Lung (tissue), 11 donors: ENCODE measurements at regions not wholly inside any gene's neighbourhood (a gene's known extent, or its start where the extent isn't known, plus 50 kb on each side); places are given as distances from the start of the nearest gene placed in this dataset.

ENCODE experiments used
- ATAC-seq: fragments of 200-7000 bp; cut with Tn5 transposase; one replicate; pipeline ENCODE4 v1.9.1; 2020; ENCODE audit warnings: moderate number of reproducible peaks; ENCODE audit not compliant: insufficient read depth, low FRiP score
- DNase-seq, 3 donors: peaks; one replicate each; pipeline ENCODE4 v3.0.0-alpha.2; 2013 to 2017
- H3K27ac ChIP-seq, 2 donors: one replicate each; pipeline ENCODE4 v1.5.1; 2013; ENCODE audit warnings: mild to moderate bottlenecking in 2 of 2, moderate library complexity in 2 of 2, control low read depth in 1 of 2, inconsistent platforms in 1 of 2, low read depth in 1 of 2, low read length in 1 of 2
- H3K27me3 ChIP-seq, 3 donors: one replicate each; pipeline ENCODE4 v1.5.1; 2013; ENCODE audit warnings: low read length in 2 of 3; ENCODE audit not compliant: control insufficient read depth in 3 of 3, insufficient read depth in 3 of 3
- H3K36me3 ChIP-seq, 4 donors: one replicate each; pipeline ENCODE4 v1.5.1; 2013; ENCODE audit warnings: low read length in 4 of 4, mild to moderate bottlenecking in 1 of 4, moderate library complexity in 1 of 4; ENCODE audit not compliant: control insufficient read depth in 4 of 4, insufficient read depth in 4 of 4
- H3K4me1 ChIP-seq, 5 donors: one replicate each; pipeline ENCODE4 v1.5.1; 2013; ENCODE audit warnings: low read length in 5 of 5, mild to moderate bottlenecking in 2 of 5, moderate library complexity in 1 of 5; ENCODE audit not compliant: control insufficient read depth in 5 of 5, insufficient read depth in 5 of 5
- H3K4me3 ChIP-seq: one replicate; pipeline ENCODE4 v1.5.1; 2013; ENCODE audit warnings: mild to moderate bottlenecking, control low read depth, moderate library complexity
- H3K9ac ChIP-seq, 2 donors: one replicate each; pipeline ENCODE4 v1.5.1; 2013; ENCODE audit warnings: low read length in 2 of 2, control low read depth in 1 of 2; ENCODE audit not compliant: insufficient read depth in 1 of 2
- H3K9me3 ChIP-seq, 4 donors: one replicate each; pipeline ENCODE4 v1.5.1; 2013; ENCODE audit warnings: low read length in 3 of 4, mild to moderate bottlenecking in 1 of 4, moderate library complexity in 1 of 4; ENCODE audit not compliant: control insufficient read depth in 4 of 4, insufficient read depth in 3 of 4
- CTCF ChIP-seq: IDR thresholded peaks from 2 replicates; pipeline ENCODE4 v1.5.1; 2012; ENCODE audit warnings: mild to moderate bottlenecking; ENCODE audit errors: control extremely low read depth, extremely low read depth
- WGBS, 2 donors: extraction: QIAGEN DNeasy Blood & Tissue Kit; methylation state at CpG; one replicate each; pipeline ENCODE4 v1.1.7; 2013; 5-methylcytosine and 5-hydroxymethylcytosine counted together
- donor health status: control.
- donor health status: control.
- donor health status: Bipolar disorder and iron deficiency.
- donor health status: healthy.
- donor health status: DM: yes; HTN: yes; CAD: no.

GRCh38 chr1:82153272-82153629 lies 352.5 kb downstream of the ADGRL2 start:
- DNase-seq (peak in 1 of 3 donors; percentile 4), ATAC-seq (no peak)
- Histone ChIP-seq H3K4me1 (peaks cover 0 to 7% (median 0%) of the 10 kb centered on the region in 5 donors), H3K36me3 (no peaks in the 10 kb centered on the region), H3K27me3 (no peaks in the 10 kb centered on the region), H3K4me3 (no peak overlapping the region), H3K9ac (no peak overlapping the region), H3K9me3 (no peaks in the 10 kb centered on the region), H3K27ac (no peak overlapping the region)
- TF ChIP-seq CTCF = no peak

- TF ChIP-seq CTCF = no peak
- H3K9ac ChIP-seq = no peak overlapping the region
- no peaks in the 10 kb centered on the region for H3K9me3 ChIP-seq
- DNase-seq = no peak
- 43 to 60% methylated on average over 5 of the region's 5 CpGs for WGBS, 2 donors
- H3K27ac ChIP-seq = no peak overlapping the region
- H3K4me3 ChIP-seq = no peak overlapping the region
- no peak for ATAC-seq
- no peaks in the 10 kb centered on the region for H3K36me3 ChIP-seq
- no peaks in the 10 kb centered on the region for H3K27me3 ChIP-seq
- peaks cover 0 to 7% (median 0%) of the 10 kb centered on the region in 5 donors for H3K4me1 ChIP-seq
These were observed 351.9 kb downstream of the ADGRL2 start for GRCh38 chr1:82152356-82153271.

GRCh38 chr1:82145656-82146055 lies 344.9 kb downstream of the ADGRL2 start:
- H3K27me3 ChIP-seq = no peaks in the 10 kb centered on the region
- H3K9me3 ChIP-seq = no peaks in the 10 kb centered on the region
- H3K4me1 ChIP-seq = no peaks in the 10 kb centered on the region
- no peak for TF ChIP-seq CTCF
- no peak overlapping the region for H3K4me3 ChIP-seq
- ATAC-seq (no peak), DNase-seq (no peak)
- 92 to 95% methylated on average over 1 of the region's 1 CpG for WGBS, 2 donors
- no peaks in the 10 kb centered on the region for H3K36me3 ChIP-seq
- H3K9ac ChIP-seq = no peak overlapping the region
- H3K27ac ChIP-seq = no peak overlapping the region
